ENCODE measurements at regions not wholly inside any gene's neighbourhood (a gene's known extent, or its start where the extent isn't known, plus 50 kb on each side); places are given as distances from the start of the nearest gene placed in this dataset.

DNA sequence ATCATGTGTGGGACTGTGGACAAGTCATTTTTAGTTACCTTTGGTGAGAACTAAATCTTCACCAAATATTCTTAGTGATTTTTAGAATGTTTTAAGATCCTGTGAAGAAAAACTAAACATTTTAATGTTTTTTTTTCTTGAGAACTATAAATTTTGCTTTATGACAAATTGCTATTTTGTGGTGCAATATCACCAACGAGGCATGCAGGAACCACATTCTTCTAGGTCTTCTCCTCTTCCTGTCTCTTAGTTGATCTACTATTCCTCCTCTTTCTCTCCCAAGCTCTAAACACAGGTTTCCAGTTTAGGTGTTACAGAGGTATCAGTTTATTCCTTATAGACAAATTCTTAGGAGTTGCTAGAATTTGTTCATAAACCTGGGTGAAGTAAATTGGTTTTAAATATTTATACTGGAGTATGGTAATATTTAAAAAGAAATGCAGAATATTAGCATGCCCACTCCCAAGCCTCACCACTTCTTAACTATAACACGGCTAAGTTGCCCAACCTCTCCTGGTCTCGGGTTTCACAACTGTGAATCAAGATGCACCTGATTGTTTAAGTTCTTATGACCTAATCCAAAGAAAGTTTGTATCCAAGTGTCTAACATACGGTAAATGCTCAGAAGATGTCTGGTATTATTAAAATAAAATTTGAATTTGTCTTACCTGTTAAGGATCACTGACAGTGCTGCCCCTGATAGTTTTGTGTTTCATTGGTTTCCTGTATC, 56.5 kb upstream of the CLNK start:
- TF ChIP-seq, protein P1, sequence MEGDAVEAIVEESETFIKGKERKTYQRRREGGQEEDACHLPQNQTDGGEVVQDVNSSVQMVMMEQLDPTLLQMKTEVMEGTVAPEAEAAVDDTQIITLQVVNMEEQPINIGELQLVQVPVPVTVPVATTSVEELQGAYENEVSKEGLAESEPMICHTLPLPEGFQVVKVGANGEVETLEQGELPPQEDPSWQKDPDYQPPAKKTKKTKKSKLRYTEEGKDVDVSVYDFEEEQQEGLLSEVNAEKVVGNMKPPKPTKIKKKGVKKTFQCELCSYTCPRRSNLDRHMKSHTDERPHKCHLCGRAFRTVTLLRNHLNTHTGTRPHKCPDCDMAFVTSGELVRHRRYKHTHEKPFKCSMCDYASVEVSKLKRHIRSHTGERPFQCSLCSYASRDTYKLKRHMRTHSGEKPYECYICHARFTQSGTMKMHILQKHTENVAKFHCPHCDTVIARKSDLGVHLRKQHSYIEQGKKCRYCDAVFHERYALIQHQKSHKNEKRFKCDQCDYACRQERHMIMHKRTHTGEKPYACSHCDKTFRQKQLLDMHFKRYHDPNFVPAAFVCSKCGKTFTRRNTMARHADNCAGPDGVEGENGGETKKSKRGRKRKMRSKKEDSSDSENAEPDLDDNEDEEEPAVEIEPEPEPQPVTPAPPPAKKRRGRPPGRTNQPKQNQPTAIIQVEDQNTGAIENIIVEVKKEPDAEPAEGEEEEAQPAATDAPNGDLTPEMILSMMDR (IDR thresholded peaks at IDR 0.05; ENCODE audit: insufficient read depth, low read depth, low read length), result no peak
- no peak overlapping the region for H3K4me3 ChIP-seq (ENCODE audit: low read depth, low read length)
- DNase-seq (ENCODE audit: low read depth), result no peak

DNA sequence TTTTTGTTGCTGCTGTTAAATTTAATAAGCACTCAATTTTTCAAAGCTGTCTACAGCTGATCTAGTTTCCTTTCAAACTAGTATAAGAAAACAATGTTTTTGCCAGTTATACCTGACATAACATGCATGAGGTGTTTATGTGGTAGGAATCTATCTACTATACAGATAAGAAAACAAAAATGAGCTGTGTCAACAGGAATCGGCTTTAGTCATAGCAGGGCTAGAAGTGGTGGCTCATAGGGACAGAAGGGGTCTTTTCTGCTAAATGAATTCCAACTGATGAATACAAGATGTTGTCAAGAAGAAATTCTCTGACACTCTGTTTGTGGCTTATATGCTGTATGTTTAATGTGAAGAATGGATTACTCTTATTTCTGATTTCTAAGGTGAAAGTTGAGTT, 55.7 kb upstream of the CLNK start:
- H3K4me3 ChIP-seq (ENCODE audit: low read depth, low read length), result no peak overlapping the region
- no peak for DNase-seq (ENCODE audit: low read depth)
- TF ChIP-seq, protein P1 (IDR thresholded peaks at IDR 0.05; ENCODE audit: insufficient read depth, low read depth, low read length), result no peak

DNA sequence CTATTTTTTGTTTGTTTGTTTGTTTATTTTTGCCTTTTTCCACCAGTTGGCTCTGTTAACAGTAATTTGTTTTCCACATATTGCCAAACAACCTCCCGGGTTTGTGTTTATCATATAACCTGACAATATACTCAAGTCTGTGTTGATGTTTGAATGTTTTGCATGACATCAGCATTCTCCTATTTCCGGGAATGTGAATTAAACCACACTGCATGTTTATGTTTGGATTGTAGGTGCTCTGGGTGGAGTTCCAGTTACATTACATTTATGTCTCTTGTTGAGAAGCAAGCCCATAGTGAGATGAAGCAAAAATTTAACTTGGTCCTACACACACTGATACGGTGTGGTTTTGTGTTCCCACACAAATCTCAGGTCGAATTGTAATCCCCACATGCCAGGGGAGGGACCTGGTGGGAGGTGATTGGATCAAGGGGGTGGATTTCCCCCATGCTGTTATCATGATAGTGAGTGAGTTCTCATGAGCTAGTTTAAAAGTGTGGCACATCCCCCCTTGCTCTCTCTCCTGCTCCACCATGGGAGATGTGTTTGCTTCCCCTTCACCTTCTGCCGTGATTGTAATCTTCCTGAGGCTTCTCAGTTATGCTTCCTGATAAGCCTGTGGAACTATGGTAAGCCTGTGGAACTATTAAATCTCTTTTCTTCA, 54.4 kb upstream of the CLNK start:
- no peak overlapping the region for H3K4me3 ChIP-seq (ENCODE audit: low read depth, low read length)
- DNase-seq (ENCODE audit: low read depth), result no peak
- TF ChIP-seq, protein P1 (IDR thresholded peaks at IDR 0.05; ENCODE audit: insufficient read depth, low read depth, low read length), result no peak

DNA sequence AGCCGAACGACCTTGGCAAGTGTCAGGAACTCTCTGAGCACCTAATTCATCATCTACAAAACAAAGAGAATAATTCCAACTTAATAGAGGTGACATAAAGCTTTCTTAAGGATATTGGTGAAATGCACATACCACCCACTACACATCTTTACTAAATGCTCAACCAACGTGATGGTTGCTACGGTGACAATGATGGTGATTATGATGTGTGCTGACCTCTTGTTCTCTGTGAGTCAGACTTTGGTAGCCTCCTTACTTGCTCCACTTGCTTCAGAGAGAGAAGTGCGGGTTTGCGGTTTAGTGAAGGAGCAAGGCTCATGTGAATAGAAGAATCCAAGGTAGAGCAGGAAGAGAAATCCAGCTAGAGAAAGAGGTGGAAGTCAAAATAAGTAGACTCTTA, 52.8 kb upstream of the CLNK start:
- TF ChIP-seq, protein P1 (IDR thresholded peaks at IDR 0.05; ENCODE audit: insufficient read depth, low read depth, low read length), result no peak
- DNase-seq (ENCODE audit: low read depth), result no peak
- H3K4me3 ChIP-seq (ENCODE audit: low read depth, low read length), result no peak overlapping the region

DNA sequence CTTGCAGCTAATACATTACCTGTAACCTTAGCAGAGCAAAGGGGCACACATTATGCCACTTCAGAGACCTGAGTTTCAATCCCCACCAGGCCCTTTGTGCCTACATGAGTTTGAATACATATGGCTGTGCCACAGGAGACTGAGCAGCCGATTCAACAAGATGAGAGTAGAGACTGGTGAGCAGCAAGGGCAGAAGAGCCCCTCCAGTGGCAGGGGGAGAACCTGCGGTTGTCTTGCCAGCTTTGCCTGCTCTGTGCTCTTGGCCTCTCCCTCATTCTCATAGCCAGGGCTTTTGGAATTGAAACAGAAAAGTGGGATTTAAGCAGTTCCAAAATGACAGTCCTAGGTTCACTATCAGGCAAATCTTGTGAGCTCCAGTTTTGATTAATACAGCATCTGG, 52.3 kb upstream of the CLNK start:
- TF ChIP-seq, protein P1 (IDR thresholded peaks at IDR 0.05; ENCODE audit: insufficient read depth, low read depth, low read length), result no peak
- DNase-seq (ENCODE audit: low read depth), result no peak
- H3K4me3 ChIP-seq (ENCODE audit: low read depth, low read length), result no peak overlapping the region

DNA sequence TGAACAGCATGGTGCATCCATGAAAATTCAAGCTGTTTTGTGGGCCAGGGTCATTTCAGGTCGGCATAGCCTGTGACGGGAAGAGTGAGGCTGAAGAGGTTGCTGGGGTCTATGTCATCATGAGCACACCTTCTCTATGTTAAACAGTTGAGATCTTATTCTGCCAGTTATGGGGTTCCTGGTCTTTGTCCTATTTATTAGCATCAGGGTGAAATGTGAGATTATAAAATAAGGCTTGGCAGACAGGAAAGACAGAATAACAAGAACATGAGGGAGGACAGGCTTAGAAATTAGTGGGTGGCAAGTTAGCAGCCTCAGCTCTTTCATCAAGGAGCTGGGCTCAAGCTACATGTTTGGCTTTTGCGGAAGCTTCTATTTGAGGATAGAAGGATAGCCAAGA, 51.7 kb upstream of the CLNK start:
- H3K4me3 ChIP-seq (ENCODE audit: low read depth, low read length), result no peak overlapping the region
- TF ChIP-seq, protein P1 (IDR thresholded peaks at IDR 0.05; ENCODE audit: insufficient read depth, low read depth, low read length), result no peak
- no peak for DNase-seq (ENCODE audit: low read depth)
